Activated T-cell treated with anti-CD3 and anti-CD28 coated beads for 48 hours (primary cell): ENCODE measurements at regions not wholly inside any gene's neighbourhood (a gene's known extent, or its start where the extent isn't known, plus 50 kb on each side); places are given as distances from the start of the nearest gene placed in this dataset.

Experiments used
- DNase-seq: peaks from one replicate; pipeline ENCODE4 v3.0.0-alpha.2; 2020; ENCODE audit warnings: low read depth

DNA sequence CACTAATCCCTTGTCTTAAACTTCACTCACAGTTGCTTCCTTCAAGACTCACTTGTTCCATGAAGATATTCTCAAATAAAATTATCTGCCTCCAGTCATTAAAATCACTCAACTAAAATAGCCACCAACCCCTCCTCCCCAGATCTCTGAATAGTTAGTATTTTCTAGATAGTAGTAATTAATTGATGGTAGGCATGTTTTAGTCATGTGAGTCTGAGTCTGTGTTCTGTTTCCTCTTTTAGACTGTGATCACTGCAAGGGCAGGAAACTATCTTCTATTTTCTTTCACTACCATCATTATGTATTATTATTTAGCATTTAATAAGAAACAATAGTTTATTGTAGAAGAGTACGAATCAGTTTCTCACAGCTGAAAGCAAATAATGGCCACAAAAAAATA is 1080.5 kb downstream of the IGSF11 start:
- DNase-seq = no peak

DNA sequence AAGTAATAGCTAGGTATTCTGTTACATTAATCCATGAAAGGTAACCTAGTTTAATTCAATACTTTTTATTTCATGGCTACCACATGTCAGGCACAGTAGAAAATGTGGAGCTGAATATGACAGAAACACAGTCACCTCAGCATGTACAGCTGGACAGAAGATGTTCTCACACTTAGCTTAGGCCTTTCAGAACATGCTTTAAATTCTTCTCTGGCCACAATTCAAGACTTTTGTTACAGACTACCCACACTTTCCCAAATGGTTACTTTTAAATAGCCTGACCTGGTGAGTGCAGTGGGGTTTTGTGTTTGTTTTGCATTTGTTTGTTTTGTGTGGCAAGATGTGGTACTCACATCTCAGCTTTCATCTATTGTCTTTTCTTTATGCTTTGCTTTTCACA is 1079.5 kb downstream of the IGSF11 start:
- no peak for DNase-seq

- DNase-seq = no peak
Observed at GRCh38 chr3:117958027-117958426, 1076.6 kb downstream of the IGSF11 start.

GRCh38 chr3:117962750-117963149 is 1071.9 kb downstream of the IGSF11 start:
- DNase-seq = no peak

DNA sequence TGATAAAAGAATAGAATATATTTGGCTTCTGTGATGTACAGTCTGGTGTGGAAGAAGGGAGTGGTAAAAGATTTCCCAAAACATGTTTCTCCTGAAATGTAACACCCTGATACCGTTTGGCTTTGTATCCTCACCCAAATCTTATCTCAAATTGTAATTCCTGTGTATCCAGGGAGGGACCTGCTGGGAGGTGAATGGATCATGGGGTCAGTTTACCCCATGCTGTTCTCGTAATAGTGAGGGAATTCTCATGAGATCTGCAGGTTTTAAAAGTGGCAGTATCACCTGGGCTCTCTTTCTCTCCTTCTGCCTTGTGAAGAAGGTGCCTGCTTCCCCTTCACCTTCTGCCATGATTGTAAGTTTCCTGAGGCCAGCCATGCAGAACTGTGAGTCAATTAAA is 1070.8 kb downstream of the IGSF11 start:
- DNase-seq = no peak

DNA sequence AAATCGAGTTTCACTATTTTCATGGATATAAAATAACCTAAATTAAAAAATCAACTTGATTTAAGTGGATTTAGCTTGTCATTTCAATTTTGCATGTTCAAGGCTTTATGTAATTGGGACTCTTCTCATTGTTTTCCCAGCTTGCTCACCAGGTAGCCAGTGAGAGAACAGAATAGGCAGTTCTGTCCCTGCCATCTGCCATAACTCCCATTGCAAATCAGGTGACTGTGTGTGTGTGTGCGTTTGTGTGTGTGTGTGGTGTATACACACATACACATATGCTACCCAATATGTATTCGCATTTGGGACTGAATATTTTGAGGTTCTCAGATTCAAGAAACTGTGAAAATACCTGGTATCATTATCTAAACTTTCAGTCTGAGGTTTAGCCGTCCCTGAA is 1069.8 kb downstream of the IGSF11 start:
- no peak for DNase-seq

DNA sequence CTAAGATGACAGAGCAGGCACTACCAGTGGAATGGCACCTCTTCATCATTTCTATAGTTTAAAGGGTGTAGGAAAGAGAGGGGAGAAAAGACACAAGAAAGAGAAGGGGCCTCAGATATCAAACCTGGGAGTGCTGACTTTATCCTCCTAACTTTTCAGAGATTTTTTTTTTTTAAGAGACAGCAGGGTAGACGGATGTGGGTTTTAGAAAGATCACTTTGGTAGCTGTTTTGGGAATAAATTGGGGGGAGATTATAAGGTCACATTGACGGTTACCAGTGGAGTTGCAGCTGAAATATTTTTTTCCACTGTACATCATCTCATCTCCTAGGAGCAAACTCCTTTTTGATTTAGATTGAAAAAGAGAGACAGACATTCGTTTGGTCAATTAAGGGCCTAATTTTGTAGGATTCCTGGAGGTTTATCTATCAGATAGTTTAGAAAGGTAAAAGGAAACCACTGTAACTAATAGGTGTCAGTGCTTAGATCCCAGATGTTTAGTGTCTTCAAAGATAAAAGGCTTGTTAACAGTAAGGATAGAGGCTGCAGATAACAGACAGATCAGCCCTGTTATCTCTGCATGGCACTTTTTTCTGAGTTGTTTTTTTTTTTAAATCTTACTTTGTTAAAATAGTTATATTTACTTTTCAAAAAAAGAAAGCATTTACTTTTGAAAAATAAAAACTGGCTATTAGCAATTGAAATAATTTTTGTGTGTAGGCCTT is 1057.0 kb downstream of the IGSF11 start:
- DNase-seq = no peak

DNA sequence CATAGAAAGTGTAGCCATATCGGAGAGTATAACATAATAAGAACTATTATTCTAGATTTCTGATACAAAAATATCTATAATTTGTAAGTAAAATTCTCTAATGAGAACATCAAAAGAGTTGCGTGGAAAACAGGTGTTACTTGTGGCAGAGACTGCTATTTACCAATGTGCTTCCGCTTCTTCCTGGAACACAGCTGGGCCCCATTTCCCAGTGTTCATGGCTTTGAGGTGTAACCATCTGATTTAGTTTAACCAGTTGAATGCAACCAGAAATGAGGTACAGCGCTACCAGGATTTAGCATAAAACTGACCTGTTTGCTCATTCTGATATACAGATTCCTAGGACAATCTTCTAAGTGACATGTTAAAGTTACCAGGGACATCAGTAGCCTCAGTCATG is 1055.2 kb downstream of the IGSF11 start:
- DNase-seq = no peak

- DNase-seq = no peak
Observed at GRCh38 chr3:117987256-117987655, 1047.4 kb downstream of the IGSF11 start.

DNA sequence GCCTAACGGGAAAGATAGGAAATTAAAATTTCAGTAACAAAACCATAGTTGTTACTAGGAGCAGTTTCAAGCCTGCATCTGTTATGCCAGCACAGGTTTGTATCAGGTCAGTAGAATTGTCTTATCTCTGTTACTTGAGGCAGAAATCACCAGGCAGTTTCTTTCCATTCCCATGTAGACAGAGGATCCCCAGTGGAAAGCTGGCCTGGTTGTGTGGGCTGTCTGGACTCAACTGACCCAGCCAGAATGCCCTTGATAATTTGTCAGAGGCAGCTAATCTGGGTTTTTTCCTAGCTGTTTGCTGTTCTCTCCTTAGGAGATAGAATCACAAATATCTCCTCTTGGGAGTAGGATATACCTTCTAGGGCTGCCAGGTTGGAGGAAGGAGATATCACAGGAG is 1044.7 kb downstream of the IGSF11 start:
- DNase-seq = no peak

- no peak for DNase-seq
Observed at GRCh38 chr3:117990627-117991026, 1044.0 kb downstream of the IGSF11 start.

- no peak for DNase-seq
Observed at GRCh38 chr3:117995842-117996437, 1038.7 kb downstream of the IGSF11 start.

- peak; percentile 49 for DNase-seq
Observed at GRCh38 chr3:117997201-117998049, 1037.2 kb downstream of the IGSF11 start.

DNA sequence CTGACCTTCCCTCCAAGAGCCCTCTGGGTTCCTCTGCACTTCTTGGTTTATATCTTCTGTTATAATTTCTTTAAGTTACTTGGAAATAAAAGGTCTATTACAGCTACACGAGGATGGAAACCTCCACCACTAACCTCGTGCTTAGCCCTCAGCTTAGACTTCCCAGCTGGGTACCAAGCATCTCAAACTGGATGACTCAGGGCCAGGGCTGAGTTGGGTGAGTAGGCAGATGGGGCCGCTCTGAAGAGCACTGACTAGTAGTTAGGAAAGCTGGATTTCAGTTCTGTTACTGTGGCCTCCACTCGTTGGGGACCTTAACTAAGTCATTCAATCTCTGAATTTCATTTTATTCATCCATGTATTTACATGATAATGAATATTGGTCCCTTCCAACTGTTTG is 1036.6 kb downstream of the IGSF11 start:
- no peak for DNase-seq

DNA sequence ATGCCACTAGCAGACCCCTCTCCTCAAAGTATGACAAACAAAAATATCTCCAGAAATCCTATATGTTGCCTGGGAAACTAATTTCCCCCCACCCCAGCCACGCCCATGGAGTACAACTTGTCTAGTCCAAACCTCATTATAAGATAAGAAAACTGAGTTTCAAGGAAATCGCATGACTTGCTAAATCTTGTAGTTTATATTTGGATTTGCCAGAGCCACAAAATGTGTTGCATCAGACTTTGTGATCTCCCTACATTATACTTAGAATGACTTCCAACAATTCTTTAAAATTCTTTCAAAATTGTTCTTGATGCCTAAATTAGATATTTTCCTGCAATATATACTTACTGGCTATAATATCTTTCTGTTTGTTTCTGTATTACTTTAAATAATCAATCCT is 1034.4 kb downstream of the IGSF11 start:
- no peak for DNase-seq

DNA sequence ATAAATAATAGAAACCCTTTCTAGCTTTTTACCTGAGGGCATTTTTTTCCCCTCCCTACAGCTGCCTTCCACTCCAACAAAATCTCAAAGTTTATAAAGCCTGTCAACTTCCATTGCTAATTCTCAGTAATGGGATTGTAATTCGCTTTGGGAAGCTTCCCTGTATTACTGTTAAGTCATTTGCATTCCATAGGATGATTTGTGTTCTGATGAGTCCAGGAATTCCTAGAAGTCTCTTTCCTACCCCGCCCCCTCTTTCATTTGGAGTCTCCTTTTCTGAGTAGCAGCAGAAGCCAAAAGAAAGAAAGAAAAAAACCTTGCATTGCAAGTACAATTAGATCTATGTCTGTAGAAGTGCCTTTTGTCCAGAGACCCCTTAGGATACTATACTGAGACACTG is 1033.3 kb downstream of the IGSF11 start:
- DNase-seq = no peak

DNA sequence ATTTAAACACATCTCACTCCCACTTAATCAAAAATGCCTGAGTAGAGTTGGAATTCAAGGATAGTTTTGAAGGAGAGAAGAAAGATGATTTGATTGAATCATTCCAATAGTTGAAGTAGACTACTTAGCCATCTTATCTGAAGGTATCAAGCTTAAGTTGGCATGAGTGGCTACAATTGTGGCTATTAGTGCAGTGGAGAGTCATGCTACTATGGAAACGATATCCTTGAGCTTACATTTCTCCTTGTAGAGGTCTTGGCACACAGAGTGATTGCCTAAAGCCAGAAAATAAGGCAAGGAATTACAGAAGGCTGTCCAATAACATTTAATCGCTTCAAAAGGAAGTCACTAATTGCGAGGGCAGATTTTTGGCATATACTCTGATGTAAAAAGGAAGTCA is 1022.7 kb downstream of the IGSF11 start:
- no peak for DNase-seq

DNA sequence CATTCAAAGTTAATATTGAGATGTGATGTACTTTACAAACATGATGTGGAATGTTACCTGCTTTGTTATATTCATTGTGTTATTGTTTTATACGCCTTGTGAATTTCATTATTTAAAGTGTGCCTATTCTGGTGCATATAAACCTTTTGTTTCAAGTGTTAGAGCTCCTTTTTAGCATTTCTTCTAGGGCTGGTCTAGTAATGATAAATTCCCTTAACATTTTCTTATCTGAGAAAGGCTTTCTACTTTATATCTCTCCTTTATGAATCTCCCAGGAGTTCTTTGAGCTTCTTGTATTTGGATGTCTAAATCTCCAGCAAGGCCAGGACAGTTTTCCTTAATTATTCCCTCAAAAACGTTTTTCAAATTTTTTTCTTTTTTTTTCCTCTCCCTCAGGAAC is 1005.6 kb downstream of the IGSF11 start:
- no peak for DNase-seq

- no peak for DNase-seq
Observed at GRCh38 chr3:118036215-118036614, 998.4 kb downstream of the IGSF11 start.

- no peak for DNase-seq
Observed at GRCh38 chr3:118055381-118055780, 979.3 kb downstream of the IGSF11 start.

- DNase-seq = no peak
Observed at GRCh38 chr3:118057086-118057485, 977.6 kb downstream of the IGSF11 start.

- no peak for DNase-seq
Observed at GRCh38 chr3:118059096-118059495, 975.5 kb downstream of the IGSF11 start.

GRCh38 chr3:118067439-118067838 is 967.2 kb downstream of the IGSF11 start:
- no peak for DNase-seq
